Stimulated activated CD4-positive, alpha-beta T cell treated with anti-CD3 and anti-CD28 coated beads, Interleukin-12 subunit alpha, Interleukin-12 subunit beta, amount 100 ng/mL, for 48 hours (primary cell): ENCODE measurements at regions not wholly inside any gene's neighbourhood (a gene's known extent, or its start where the extent isn't known, plus 50 kb on each side); places are given as distances from the start of the nearest gene placed in this dataset.

Experiments
- DNase-seq, 3 donors: peaks; one replicate each; pipeline ENCODE4 v3.0.0-alpha.2; 2020; ENCODE audit warnings: low read depth in 2 of 3, low spot score in 1 of 3

DNA sequence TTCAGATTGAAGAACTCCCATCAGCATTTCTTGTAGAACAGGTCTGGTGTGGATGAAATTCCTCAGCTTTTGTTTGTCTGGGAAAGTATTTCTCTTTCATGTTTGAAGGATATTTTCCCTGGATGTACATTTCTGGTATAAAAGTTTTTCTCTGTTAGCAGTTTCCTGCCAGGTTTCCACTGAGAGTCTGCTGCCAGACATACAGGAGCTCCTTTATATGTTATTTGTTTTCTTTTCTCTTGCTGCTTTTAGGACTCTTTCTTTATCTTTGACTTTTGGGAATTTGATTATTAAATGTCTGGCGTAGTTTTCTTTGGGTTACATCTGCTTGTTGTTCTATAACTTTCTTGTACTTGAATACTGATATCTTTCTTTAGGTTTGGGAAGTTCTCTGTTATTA is 486.5 kb downstream of the ARAP2 start:
- no peak for DNase-seq

DNA sequence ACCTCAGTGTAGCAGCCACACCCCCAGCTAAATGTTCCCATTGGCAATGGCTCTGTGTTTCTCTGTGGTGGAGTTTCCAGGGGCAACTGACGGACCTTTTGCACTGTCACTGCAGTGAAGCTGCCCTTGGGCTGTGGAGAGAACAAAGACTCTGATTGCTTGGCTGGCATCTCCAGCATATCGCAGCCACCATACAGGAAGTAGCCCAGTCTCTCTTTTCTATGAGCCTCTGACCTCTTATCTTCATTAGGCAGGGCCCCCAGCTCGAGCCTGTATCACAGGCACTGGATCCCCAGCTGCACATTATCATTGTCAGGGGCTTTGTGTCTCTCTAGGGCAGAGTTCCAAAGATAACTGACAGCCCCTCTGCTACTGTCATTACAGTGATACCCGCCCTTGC is 483.5 kb downstream of the ARAP2 start:
- DNase-seq = no peak

DNA sequence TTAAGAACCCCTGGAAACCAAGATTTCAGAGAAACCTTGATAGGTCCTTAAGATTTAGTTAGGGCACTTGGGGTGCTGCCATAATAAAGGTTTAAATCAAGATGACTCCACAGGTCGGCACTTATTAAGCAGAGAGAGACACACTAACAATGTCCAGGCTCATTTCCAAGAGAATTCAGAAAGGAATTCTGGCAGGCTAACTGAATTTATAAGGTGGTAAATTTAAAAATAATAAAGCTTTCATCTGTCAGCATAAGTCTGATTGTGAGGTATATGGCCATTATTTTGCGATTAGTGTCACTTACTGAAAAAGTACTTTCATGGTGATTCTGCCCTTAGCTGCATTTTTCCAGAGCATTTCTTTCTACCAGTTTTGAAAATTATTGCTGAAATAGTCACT is 472.7 kb downstream of the ARAP2 start:
- no peak for DNase-seq

DNA sequence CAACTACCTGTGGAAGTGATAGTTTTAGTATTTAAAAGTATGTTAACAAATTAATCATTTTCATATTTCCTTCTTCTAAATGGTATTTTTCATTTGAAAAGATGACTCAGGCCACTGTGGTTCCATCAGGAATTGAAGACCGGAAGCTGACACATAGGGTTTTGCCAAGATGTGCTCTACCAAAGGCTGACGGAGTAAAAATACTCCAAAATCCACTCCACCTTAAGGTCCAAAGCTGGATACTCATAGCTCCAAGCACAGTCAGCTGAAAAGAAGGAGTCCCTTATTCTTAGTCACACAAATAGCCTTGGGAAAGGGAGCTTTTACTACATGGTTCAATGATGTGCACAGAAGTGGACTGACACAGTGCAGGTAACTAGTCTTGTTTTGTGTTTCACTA is 472.0 kb downstream of the ARAP2 start:
- DNase-seq = no peak

DNA sequence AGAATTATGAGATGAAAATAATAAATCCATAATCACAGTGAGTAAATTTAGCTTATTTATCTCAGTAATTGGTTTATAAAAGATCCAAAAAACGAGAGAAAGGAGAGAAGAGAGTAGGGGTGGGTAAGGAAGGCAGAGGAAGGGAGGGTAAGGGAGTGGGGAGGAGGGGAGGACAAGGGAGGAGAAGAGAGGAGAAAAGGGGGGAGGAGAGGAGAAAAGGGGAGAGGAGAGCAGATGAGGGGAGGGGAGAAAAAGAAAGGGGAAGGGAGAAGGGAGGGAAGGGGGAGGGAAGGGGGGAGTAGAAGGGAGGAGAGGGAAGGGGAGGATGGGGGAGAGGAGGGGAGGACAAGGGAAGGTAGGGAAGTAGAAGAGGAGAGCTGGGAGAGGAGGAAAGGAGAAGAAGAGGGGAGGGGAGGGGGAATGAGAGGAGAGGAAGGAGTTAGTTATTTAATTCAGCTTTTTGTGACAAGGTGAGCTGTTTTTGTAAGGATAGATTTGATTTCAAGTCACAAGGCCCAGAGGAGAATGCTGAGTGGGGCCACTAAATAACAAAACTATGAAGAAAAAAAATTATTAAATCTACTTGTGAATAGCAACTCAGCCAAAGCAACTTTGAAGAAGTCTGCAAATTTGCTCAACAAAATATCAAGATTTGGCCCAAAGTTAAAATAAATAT is 454.3 kb downstream of the ARAP2 start:
- no peak for DNase-seq

DNA sequence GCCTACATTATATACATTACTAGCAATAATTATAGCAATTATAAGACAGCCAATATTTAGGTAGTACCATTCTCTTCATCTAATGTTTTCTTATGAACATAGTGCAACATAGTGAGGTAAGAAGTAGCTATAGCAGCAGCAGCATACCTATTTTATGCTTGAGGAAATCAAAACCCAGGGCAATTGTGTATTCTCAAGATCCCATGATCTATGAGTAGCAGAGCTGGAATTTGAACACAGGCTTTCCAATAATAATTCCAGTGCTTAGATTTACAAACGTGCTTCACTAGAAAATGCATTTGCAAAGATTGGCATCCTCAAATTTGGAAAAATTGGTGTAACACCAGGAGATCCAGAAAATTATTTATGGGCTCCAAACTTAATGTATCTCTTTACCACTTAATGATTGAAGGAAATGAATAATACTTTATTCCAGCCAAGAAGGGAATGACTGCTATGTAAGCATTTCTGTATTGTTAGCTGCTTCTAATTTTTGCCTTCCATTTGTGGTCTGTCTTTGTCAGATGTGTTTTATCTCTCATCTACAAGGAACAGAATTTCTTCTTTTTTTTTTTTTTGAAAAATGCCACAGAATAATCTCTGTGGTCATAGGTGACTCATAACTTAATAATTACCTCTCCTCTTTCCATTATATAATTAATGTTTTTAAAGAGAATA is 451.1 kb downstream of the ARAP2 start:
- no peak for DNase-seq

DNA sequence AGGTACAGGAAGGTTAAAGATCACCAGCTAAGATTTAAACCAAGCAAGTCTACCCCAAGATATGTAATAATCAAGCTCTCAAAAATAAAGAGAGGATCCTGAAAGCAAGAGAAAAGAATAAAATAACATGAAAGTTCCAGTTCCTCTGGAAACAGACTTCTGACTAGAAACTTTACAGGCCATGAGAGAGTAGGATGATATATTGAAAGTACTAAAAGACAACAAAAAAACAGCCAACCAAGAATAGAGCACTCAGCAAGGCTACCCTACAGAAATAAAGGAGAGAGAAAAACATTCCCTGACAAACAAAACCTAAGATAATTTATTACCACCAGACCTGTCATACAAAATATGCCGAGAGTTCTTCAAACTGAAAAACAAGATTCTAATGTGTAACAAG is 450.5 kb downstream of the ARAP2 start:
- no peak for DNase-seq

DNA sequence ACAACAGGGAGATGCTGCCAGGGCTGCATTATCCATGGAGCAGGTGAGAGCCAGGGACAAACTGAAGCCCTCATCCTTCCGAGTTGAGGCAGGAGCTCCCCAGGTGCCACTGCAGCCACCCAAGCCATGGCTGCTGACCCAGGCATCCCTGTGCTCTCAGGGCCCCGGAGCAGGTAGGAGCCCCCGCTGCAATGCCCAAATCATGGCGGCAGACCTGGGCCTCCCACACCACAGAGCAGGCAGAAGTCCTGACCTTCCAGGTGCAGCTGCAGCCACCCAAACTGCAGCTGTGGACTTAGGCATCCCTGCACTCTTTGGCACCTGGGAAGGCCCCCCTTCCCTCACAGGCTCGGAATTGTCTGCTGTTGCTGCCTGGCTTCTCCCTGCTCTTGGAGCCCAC is 443.6 kb downstream of the ARAP2 start:
- no peak for DNase-seq

DNA sequence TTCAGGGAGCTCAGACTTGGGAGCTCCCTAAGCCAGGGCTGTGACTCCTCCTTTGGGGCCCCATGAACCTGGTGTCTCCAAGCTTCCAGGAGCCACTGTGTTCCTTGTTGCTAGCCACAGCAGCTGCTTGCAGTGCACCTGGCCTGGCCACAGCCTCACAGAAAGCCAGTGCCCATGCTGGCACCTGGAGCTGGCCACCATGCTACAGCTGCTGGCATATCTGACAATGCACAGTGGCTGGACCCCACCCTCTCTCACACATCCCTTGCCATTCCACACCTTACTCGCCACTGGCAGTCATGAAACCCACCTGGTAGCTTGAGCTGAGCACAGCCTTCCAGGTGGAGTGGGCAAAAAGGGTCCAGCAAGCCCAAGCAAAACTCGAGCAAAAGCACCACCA is 441.7 kb downstream of the ARAP2 start:
- DNase-seq = no peak

DNA sequence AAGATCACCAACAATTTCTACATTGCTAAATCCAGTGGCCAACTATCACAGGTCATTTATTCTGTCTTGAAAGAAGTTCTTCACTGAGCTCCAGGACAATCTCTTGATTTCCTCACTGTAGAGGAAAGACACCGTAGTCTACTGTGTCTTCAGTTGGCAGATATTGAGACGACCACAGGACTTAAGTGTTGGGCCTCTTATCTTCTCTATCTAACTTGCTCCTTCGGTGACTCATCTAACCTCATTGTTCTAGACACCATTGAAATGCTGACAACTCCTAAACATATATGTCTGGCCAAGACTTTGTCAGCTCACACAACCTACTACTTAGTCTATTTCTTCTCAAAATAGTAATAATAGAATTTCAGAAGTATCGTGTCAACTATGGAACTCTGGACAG is 425.8 kb downstream of the ARAP2 start:
- no peak for DNase-seq

DNA sequence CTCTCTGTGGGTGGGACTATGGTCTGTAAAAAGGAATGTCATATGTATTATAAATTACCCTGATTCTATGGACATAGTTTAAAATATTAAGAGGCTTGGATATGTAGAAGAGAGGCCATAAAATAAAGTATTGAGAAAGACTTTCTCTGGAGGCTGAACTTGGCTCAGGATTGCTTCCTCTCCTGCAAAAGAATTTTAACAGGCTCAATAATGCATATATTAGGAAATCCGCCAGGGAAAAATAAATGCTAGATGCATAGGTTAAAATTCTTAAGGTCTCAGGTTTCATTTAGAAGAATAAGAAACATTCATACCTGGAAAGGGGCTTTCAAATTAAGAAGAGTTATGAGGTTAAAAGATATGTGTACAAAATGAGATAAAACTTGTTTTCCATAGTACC is 424.3 kb downstream of the ARAP2 start:
- no peak for DNase-seq

DNA sequence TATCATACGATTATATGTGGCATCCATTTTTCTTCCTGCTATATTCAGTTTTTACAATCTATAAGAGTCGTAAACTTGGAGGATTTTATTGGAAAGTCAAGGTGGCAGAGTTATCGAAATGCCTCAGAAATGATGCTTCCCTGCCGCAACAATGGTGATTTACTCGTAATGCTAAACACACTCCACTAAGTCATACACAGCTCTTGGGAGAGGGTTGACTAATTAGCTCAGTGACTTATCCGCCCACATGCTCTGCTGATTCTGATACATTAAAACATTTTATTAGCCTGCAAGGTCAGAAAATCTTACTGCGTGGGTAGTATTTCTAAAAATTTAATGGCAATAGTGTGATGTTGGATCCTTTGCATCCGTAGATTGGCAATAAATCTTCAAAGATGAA is 420.1 kb downstream of the ARAP2 start:
- DNase-seq = no peak

DNA sequence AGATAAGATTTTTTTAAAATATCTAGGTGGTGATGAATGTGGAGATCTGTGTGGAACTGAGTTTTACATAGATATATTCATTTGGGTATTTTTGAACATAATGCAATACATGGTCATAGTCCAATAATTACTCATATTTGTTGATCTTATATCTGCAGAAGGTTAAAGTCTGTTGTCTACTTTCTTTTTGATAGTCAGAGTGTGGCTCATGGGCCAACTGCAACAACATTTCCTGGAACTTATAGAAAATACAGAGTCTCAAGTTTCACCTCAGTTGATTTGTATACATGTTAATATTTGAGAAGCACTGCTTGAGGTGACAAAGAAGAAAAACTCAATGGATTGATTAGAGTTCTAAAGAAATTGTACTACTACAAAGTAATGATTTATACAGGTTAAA is 408.4 kb downstream of the ARAP2 start:
- no peak for DNase-seq

DNA sequence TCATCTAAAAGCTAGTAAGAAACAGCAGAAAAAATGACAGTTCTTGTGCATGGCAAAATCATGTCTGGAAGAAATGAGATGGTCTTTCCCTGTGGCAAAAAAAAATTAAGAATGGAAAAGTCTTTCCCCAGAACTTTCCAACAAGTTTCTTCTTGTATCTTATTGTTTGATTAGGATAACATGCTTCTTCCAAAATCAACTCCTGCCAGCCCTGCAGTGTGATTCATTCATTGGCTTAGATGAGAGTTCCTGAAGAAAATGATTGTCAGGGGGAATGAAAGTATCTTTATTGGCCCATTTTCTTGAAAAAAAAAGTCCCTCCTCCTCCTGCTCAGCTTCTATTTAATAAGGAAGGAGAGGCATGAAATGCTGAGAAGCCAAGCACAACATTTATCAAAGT is 407.7 kb downstream of the ARAP2 start:
- no peak for DNase-seq

DNA sequence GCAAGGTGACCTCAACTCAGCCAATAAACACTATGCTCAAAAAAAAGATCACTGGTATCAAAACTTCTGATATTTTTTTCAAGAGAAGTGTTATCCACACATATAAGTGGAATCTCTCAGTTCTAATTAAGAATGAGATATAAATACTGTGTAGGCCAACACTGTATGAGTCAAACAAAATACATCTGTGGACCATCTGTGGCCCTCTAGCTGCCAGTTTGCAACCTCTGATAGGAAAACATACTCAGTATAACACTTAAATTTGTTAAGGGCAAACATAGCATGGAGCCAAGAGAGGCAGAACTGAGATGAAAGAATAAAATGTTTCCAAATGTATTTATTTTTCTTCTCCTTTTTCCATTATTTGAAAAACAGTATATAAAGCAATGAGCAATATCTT is 377.3 kb downstream of the ARAP2 start:
- DNase-seq = no peak

DNA sequence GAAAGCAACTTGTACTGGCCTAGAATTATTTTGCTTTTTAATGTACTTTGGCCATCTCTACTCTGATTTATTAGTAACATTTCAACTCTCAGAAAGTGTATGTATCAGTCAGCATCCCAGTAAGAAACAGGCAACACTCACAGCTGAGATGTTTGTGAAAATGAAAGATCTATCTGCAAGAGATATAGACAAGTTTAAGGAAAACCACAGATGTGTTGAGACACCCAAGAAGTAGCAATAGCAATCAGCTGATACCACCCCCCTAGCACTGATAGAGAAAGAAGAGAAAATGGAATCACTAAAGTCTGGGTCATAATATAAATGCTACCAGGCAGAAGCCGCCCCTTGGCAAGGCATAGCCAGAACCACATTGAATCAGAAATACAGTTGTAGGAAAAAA is 372.0 kb downstream of the ARAP2 start:
- DNase-seq = no peak

DNA sequence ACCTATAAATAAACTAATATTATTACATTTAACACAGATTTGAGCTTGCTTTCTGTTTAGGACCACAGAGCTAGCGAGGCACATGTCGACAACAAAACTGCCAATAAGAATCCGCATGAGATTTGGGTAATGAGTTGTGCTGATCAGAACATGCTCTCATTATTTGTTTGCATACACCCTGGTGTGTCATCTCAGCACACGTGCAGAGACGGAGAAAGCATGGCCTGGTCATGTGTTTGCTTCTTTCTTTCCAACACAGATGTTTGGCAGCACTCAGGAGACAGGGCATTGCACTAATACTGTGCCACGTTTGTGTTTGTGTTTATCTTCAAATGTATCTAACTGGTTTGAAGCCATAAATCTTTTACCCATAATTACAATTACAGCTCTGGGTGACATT is 364.8 kb downstream of the ARAP2 start:
- no peak for DNase-seq

DNA sequence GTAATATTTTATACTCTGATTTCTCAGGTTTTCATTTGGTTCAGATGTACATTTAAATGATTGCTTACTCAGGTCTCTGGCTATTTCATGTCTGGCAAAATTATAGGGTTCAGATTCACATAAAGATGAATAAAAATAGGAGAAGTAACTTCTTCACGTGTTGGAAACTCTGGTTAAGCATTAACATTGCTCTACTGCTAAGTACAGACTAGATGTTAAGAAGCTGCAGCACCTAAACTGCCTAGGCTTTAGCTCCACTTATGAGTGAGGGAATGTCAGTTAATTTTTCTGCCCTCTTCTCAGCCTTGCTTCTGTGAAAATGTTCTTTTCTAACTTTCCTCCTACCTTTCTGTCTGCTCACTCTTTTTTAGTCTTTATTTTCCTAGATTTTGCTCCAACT is 361.2 kb downstream of the ARAP2 start:
- no peak for DNase-seq

DNA sequence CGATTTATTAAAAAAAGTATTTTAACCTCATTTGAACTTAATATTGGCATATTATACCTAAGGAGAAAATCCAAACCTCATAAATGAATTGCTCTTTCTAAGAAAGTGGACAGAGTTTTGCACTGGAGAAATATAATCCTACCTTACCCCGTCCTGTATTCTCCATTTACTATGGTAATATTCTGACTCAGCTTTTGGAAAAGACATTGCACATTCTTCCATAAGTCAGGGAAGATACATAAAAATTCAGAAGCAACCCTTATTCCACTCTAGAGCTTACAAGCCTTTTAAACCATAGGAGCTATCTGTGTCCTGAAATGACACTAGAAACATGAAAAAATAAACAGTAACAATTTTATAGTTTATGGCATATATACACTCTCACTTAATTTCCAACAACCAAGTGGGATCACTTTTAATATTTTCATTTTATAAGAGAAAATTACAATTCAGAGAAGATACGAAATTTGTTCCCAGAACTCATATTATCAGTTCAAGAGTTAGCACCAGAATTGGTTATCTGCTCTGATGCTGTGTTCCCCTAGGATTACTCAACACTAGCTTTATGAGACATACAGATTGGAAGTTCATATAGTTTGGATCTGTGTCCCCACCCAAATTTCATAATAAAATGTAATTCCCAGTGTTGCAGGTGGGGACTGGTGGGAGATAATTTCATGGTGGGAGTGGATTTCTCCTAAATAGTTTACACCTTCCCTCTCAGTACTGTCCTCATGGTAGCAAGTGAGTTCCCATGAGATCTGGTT is 359.4 kb downstream of the ARAP2 start:
- DNase-seq = no peak

DNA sequence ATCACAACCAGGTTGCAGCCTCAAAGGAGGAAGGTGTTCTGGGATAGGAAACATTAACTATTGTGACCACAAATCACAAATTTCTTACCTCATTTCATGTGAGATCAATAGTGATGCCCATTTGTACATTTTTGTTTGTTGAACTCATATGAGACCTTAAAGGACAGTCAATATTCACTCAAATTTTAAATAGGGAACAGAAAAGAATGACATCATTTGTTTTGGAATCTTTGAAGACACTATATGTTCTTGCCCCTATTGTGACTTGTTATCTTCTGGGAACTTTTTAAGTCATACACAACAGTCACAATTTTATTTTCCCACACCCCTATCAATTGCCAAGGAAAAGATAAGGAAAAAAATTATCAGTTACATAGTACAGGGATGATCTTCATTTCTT is 346.5 kb downstream of the ARAP2 start:
- DNase-seq = no peak

DNA sequence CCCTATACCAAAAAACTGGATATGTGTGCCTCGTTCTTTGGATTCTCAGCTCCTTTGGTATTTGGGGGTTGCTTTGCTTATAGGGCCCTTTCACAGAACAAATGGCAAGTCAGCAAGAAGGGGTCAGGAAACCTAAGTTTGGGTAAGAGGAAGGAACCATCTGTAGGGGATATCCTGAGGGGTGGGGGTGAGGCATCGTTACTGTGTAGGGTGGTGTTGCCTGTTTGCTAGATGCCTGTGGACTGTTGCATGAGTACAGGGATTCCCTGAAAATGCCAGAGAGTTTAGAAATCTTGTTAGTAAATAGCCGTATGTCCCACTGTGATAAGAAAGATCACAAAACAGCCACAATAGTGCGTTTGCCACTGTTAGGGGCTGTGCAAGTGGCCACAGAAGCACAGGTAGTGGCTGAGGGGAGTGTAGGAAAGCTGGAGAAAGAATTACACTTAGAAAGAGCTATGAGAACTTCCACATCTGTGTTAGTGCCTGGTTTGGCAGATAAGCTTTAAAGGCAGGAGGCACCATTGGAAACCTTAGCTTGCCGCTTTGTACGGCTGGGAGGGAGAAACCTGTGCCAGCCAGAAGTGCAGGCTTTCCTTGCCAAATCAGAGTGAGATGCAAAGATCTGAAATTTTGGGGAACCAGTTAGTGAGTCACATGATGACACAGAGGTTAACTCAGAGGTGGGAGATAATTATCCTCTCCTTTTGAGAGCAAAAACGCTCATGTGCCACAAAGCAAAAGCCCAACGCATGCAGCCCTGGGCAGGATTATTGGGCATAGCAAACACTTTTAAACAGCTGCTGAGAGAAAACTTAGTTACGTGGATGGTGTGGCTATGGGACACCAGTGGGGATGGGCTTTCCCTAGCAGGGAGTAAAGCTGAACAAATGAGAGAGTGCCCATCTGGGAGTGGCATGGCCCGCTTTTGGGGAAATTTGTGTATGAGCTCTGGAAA is 343.7 kb downstream of the ARAP2 start:
- DNase-seq = no peak
